GM23248 (cell line): ENCODE measurements at regions not wholly inside any gene's neighbourhood (a gene's known extent, or its start where the extent isn't known, plus 50 kb on each side); places are given as distances from the start of the nearest gene placed in this dataset.
"Not testable (repeated sequence)": the region's sequence is repeated elsewhere in the genome, so short reads cannot be mapped to it uniquely, and the experiment has no call there.

Source experiments
- DNase-seq: peaks from one replicate; pipeline ENCODE4 v3.0.0-alpha.2; 2015
- H2AFZ ChIP-seq: fragments of 200-600 bp; sonication (generic); 2 replicates; pipeline ENCODE4 v1.6.1; 2016; ENCODE audit warnings: antibody characterized with exemption
- H3F3A ChIP-seq: fragments of 200-600 bp; sonication (generic); 2 replicates; pipeline ENCODE4 v1.6.1; 2016; ENCODE audit warnings: mild to moderate bottlenecking, antibody characterized with exemption, mixed run types; ENCODE audit not compliant: insufficient read depth
- H3K27ac ChIP-seq: fragments of 200-600 bp; sonication (generic); 2 replicates; pipeline ENCODE4 v1.5.1; 2016; ENCODE audit warnings: mild to moderate bottlenecking
- H3K27me3 ChIP-seq: fragments of 200-600 bp; sonication (generic); replicated peaks from 2 replicates; pipeline ENCODE4 v1.6.1; 2016; ENCODE audit warnings: mild to moderate bottlenecking; ENCODE audit not compliant: insufficient read depth
- H3K36me3 ChIP-seq: fragments of 200-600 bp; sonication (generic); 2 replicates; pipeline ENCODE4 v1.6.1; 2016; ENCODE audit warnings: low read depth, mild to moderate bottlenecking
- H3K4me1 ChIP-seq: fragments of 200-600 bp; sonication (generic); 2 replicates; pipeline ENCODE4 v1.6.1; 2016; ENCODE audit warnings: mild to moderate bottlenecking; ENCODE audit not compliant: insufficient read depth
- H3K4me2 ChIP-seq: fragments of 200-600 bp; sonication (generic); one replicate; pipeline ENCODE4 v1.6.1; 2016; ENCODE audit warnings: mild to moderate bottlenecking; ENCODE audit not compliant: unreplicated experiment
- H3K4me3 ChIP-seq: fragments of 200-600 bp; sonication (generic); 2 replicates; pipeline ENCODE4 v1.5.1; 2016; ENCODE audit warnings: mild to moderate bottlenecking
- H3K79me2 ChIP-seq: fragments of 200-600 bp; sonication (generic); 2 replicates; pipeline ENCODE4 v1.6.1; 2016; ENCODE audit warnings: mild to moderate bottlenecking; ENCODE audit not compliant: insufficient read depth
- H3K9ac ChIP-seq: fragments of 200-600 bp; sonication (generic); 2 replicates; pipeline ENCODE4 v1.6.1; 2016; ENCODE audit warnings: mild to moderate bottlenecking
- H3K9me2 ChIP-seq: fragments of 200-600 bp; sonication (generic); 2 replicates; pipeline ENCODE4 v1.6.1; 2016; ENCODE audit warnings: mixed run types, mild to moderate bottlenecking, moderate library complexity; ENCODE audit not compliant: insufficient read depth
- H3K9me3 ChIP-seq: fragments of 200-600 bp; sonication (generic); one replicate; pipeline ENCODE4 v1.6.1; 2017; ENCODE audit warnings: low read depth
- H4K20me1 ChIP-seq: fragments of 200-600 bp; sonication (generic); 2 replicates; pipeline ENCODE4 v1.6.0; 2016; ENCODE audit not compliant: insufficient read depth
- EZH2 ChIP-seq: fragments of 200-600 bp; sonication (generic); IDR thresholded peaks from 2 replicates; pipeline ENCODE4 v1.6.1; 2018; ENCODE audit warnings: antibody characterized with exemption, mild to moderate bottlenecking; ENCODE audit not compliant: insufficient read depth, poor library complexity, severe bottlenecking
- EZH2phosphoT487 ChIP-seq: fragments of 200-600 bp; sonication (generic); IDR thresholded peaks from 2 replicates; pipeline ENCODE4 v1.6.1; 2018; ENCODE audit warnings: antibody characterized with exemption, moderate library complexity, mild to moderate bottlenecking, low read depth; ENCODE audit not compliant: insufficient read depth
- WGBS, 2 experiments: methylation state at CpG; one replicate each; pipeline ENCODE4 v1.1.6; 2015 to 2017; ENCODE audit warnings: low lambda C conversion rate in 2 of 2, low coverage in 1 of 2; ENCODE audit errors: missing lambda C conversion rate in 2 of 2; 5-methylcytosine and 5-hydroxymethylcytosine counted together
- in situ Hi-C: fragments of 300-500 bp; cut with MboI; formaldehyde crosslinking; loops from 2 replicates; pipeline ENCODE4 v1.15.0; 2020

DNA sequence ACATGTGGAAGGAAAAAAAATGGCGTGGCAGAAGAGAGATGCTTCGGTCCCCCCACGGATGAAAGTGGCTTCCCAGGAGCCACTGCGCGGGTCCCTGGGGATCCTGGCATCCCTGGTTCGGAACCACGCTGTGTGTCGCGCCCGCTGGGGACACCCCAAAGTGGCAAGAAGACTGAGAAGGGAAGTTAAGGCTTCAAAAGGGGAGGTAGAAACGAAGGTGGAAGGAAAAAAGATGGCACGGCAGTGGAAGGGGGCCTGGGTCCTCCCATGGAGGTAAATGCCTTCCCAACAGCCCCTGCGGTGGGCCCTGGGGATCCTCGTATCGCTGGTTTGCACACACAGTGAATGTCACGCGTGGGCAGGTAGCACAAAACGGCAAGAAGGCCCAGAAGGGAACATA is 281.7 kb downstream of the ALG10 start:
- H4K20me1 ChIP-seq: no peaks in the 10 kb centered on the region
- no peaks in the 10 kb centered on the region for H3K36me3 ChIP-seq
- H3K9ac ChIP-seq: no peak overlapping the region
- no peaks in the 10 kb centered on the region for H3K9me2 ChIP-seq
- in situ Hi-C loops: no loop called here
- H3K4me1 ChIP-seq: no peaks in the 10 kb centered on the region
- DNase-seq: no peak
- no peaks in the 10 kb centered on the region for H3F3A ChIP-seq
- no peaks in the 10 kb centered on the region for H3K79me2 ChIP-seq
- no peak for TF ChIP-seq EZH2phosphoT487
- no peak for TF ChIP-seq EZH2
- H3K27me3 ChIP-seq: no peaks in the 10 kb centered on the region
- H2AFZ ChIP-seq: no peak overlapping the region
- no peak overlapping the region for H3K27ac ChIP-seq
- no peaks in the 10 kb centered on the region for H3K9me3 ChIP-seq
- 48% methylated on average over 18 of the region's 18 CpGs for WGBS, 2 experiments
- no peak overlapping the region for H3K4me2 ChIP-seq
- no peak overlapping the region for H3K4me3 ChIP-seq

- Histone ChIP-seq H3K36me3 (no peaks in the 10 kb centered on the region), H3K27ac (no peak overlapping the region), H2AFZ (no peak overlapping the region), H3K4me2 (no peak overlapping the region), H4K20me1 (no peaks in the 10 kb centered on the region), H3K9ac (no peak overlapping the region), H3K4me3 (no peak overlapping the region), H3K4me1 (no peaks in the 10 kb centered on the region), H3K9me3 (no peaks in the 10 kb centered on the region), H3F3A (no peaks in the 10 kb centered on the region), H3K79me2 (no peaks in the 10 kb centered on the region), H3K9me2 (no peaks in the 10 kb centered on the region), H3K27me3 (no peaks in the 10 kb centered on the region)
- in situ Hi-C loops: no loop called here
- TF ChIP-seq EZH2phosphoT487 (no peak), EZH2 (no peak)
- no peak for DNase-seq
- WGBS, 2 experiments: 76 to 77% methylated on average over 13 of the region's 13 CpGs
Observed at GRCh38 chr12:34304546-34304945, 282.2 kb downstream of the ALG10 start.

DNA sequence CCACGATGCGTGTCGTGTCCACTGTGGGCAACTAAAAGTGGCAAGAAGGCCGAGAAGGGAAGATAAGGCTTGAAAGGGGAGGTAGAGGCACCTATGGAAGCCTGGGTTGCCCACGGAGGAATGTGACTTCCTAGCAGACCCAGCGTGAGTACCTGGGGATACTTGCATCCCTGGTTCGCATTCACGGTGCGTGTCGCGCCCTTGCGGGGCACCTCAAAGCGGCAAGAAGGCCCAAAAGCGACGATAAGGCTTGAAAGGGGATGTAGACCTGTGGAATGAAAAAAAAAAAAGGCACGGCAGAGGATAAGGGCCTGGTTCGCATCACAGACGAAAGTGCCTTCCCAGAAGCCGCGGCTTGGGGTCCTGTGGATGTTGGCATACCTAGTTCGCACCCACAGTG is 282.9 kb downstream of the ALG10 start:
- Histone ChIP-seq H3K4me3 (no peak overlapping the region), H3K36me3 (no peaks in the 10 kb centered on the region), H3K79me2 (no peaks in the 10 kb centered on the region), H3K9me3 (no peaks in the 10 kb centered on the region), H3K4me1 (no peaks in the 10 kb centered on the region), H3K27ac (no peak overlapping the region), H3K9me2 (no peaks in the 10 kb centered on the region), H4K20me1 (no peaks in the 10 kb centered on the region), H3K4me2 (no peak overlapping the region), H3F3A (no peaks in the 10 kb centered on the region), H3K27me3 (no peaks in the 10 kb centered on the region), H2AFZ (no peak overlapping the region), H3K9ac (no peak overlapping the region)
- in situ Hi-C loops: no loop called here
- DNase-seq: no peak
- 56 to 59% methylated on average over 21 of the region's 21 CpGs for WGBS, 2 experiments
- TF ChIP-seq EZH2phosphoT487: no peak

- H3K9ac ChIP-seq: no peak overlapping the region
- no peak for TF ChIP-seq EZH2
- no peak for TF ChIP-seq EZH2phosphoT487
- no peaks in the 10 kb centered on the region for H3K79me2 ChIP-seq
- in situ Hi-C loops: no loop called here
- DNase-seq: no peak
- H3K4me1 ChIP-seq: no peaks in the 10 kb centered on the region
- no peaks in the 10 kb centered on the region for H3K27me3 ChIP-seq
- no peak overlapping the region for H3K4me2 ChIP-seq
- no peak overlapping the region for H2AFZ ChIP-seq
- 67 to 70% methylated on average over 19 to 21 of the region's 21 CpGs for WGBS, 2 experiments
- no peak overlapping the region for H3K4me3 ChIP-seq
- no peaks in the 10 kb centered on the region for H3K9me2 ChIP-seq
- H3K36me3 ChIP-seq: no peaks in the 10 kb centered on the region
- H3K9me3 ChIP-seq: no peaks in the 10 kb centered on the region
- no peak overlapping the region for H3K27ac ChIP-seq
- H4K20me1 ChIP-seq: no peaks in the 10 kb centered on the region
- H3F3A ChIP-seq: no peaks in the 10 kb centered on the region
Observed at GRCh38 chr12:34306133-34306830, 284.0 kb downstream of the ALG10 start.

DNA sequence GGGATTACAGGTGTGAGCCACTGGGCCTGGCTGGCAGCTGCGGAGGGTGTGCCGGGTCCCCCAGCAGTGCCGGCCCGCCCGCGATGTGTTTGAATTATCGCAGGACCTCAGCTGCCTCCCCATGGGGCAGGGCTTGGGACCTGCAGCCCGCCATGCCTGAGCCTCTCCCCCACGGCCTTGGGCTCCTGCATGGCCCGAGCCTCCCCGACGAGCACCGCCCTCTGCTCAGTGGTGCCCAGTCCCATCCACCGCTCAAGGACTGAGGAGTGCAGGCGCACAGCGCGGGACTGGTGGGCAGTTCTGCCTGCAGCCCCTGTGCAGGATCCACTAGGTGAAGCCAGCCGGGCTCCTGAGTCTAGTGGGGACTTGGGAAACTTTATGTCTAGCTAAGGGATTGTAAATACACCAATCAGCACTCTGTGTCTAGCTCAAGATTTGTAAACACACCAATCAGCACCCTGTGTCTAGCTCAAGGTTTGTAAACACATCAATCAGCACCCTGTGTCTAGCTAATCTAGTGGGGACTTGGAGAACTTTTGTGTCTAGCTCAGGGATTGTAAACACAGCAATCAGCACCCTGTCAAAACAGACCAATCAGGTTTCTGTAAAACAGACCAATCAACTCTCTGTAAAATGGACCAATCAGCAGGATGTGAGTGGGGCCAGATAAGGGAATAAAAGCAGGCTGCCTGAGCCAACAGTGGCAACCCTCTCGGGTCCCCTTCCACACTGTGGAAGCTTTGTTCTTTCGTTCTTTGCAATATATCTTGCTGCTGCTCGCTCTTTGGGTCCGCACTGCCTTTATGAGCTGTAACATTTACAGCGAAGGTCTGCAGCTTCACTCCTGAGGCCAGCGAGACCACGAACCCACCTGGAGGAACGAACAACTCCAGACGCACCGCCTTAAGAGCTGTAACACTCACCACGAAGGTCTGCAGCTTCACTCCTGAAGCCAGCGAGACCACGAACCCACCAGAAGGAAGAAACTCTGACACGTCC is 287.8 kb downstream of the ALG10 start:
- WGBS, 2 experiments: 59 to 65% methylated on average over 24 to 30 of the region's 32 CpGs
- H3K4me2 ChIP-seq, H3K27ac ChIP-seq, H4K20me1 ChIP-seq, DNase-seq, H3K79me2 ChIP-seq, H3F3A ChIP-seq, in situ Hi-C loops, H3K4me1 ChIP-seq, H3K4me3 ChIP-seq, H3K9me2 ChIP-seq, H3K27me3 ChIP-seq, H3K36me3 ChIP-seq, H3K9ac ChIP-seq, H2AFZ ChIP-seq, H3K9me3 ChIP-seq: not testable (repeated sequence)
